PC-3 (cell line): ENCODE measurements at regions not wholly inside any gene's neighbourhood (a gene's known extent, or its start where the extent isn't known, plus 50 kb on each side); places are given as distances from the start of the nearest gene placed in this dataset.
"Not testable (repeated sequence)": the region's sequence is repeated elsewhere in the genome, so short reads cannot be mapped to it uniquely, and the experiment has no call there.

ENCODE experiments used
- ATAC-seq: fragments of 200-7000 bp; cut with Tn5 transposase; 2 replicates; pipeline ENCODE4 v1.9.1; 2020; ENCODE audit warnings: mild to moderate bottlenecking, moderate library complexity
- BruUV-seq: library from RNA; stranded (reverse); fragments of 400-500 nt; replicated peaks from 2 replicates; lab custom pipeline; 2021; lab: Mats Ljungman, UMichigan
- CTCF ChIA-PET: fragments of 300-600 bp; sonication (Branson Sonifier 250); formaldehyde crosslinking; loops from one replicate; lab custom pipeline; 2022; ENCODE audit warnings: antibody characterized with exemption; lab: Charles Lee
- POLR2A ChIA-PET: fragments of 300-600 bp; sonication (Branson Sonifier 250); formaldehyde crosslinking; loops from one replicate; lab custom pipeline; 2022; ENCODE audit warnings: antibody characterized with exemption; ENCODE audit not compliant: unreplicated experiment; lab: Charles Lee
- DNase-seq: peaks from one replicate; pipeline ENCODE4 v3.0.0-alpha.2; 2015
- H2AFZ ChIP-seq: fragments of 300-600 bp; sonication (generic); 2 replicates; pipeline ENCODE4 v1.6.0; 2016; ENCODE audit warnings: antibody characterized with exemption, low read length
- H3F3A ChIP-seq: fragments of 300-600 bp; sonication (generic); one replicate; pipeline ENCODE4 v1.6.0; 2017; ENCODE audit warnings: antibody characterized with exemption, low read length, control low read depth, mild to moderate bottlenecking; ENCODE audit not compliant: unreplicated experiment
- H3K27ac ChIP-seq: fragments of 300-600 bp; sonication (generic); 2 replicates; pipeline ENCODE4 v1.5.1; 2016; ENCODE audit warnings: mild to moderate bottlenecking, low read length
- H3K27me3 ChIP-seq: fragments of 300-600 bp; sonication (generic); 2 replicates; pipeline ENCODE4 v1.6.1; 2016; ENCODE audit warnings: low read length, mixed read lengths
- H3K36me3 ChIP-seq: fragments of 300-600 bp; sonication (generic); 2 replicates; pipeline ENCODE4 v1.6.1; 2016; ENCODE audit warnings: low read depth, mixed run types, low read length, mixed read lengths
- H3K4me1 ChIP-seq: fragments of 300-600 bp; sonication (generic); 2 replicates; pipeline ENCODE4 v1.5.1; 2016; ENCODE audit warnings: low read length; ENCODE audit not compliant: insufficient read depth
- H3K4me2 ChIP-seq: fragments of 300-600 bp; sonication (generic); 2 replicates; pipeline ENCODE4 v1.6.0; 2016; ENCODE audit warnings: low read length
- H3K4me3 ChIP-seq: fragments of 300-600 bp; sonication (generic); 2 replicates; pipeline ENCODE4 v1.5.1; 2016; ENCODE audit warnings: mild to moderate bottlenecking, low read length, mixed read lengths
- H3K79me2 ChIP-seq: fragments of 300-600 bp; sonication (generic); 2 replicates; pipeline ENCODE4 v1.6.1; 2017; ENCODE audit warnings: low read length, mixed read lengths
- H3K9ac ChIP-seq: fragments of 300-600 bp; sonication (generic); 2 replicates; pipeline ENCODE4 v1.6.0; 2016; ENCODE audit warnings: mild to moderate bottlenecking, low read length
- H3K9me2 ChIP-seq: fragments of 300-600 bp; sonication (generic); replicated peaks from 2 replicates; pipeline ENCODE4 v1.6.1; 2016; ENCODE audit warnings: mixed run types, low read length, mixed read lengths
- H3K9me3 ChIP-seq: fragments of 300-600 bp; sonication (generic); 2 replicates; pipeline ENCODE4 v1.6.1; 2016; ENCODE audit warnings: low read length, mixed read lengths
- H4K20me1 ChIP-seq: fragments of 300-600 bp; sonication (generic); 2 replicates; pipeline ENCODE4 v1.6.1; 2016; ENCODE audit warnings: low read length, mixed read lengths
- EZH2 ChIP-seq: fragments of 300-600 bp; sonication (generic); IDR thresholded peaks from one replicate; pipeline ENCODE4 v1.6.1; 2017; ENCODE audit warnings: antibody characterized with exemption, mild to moderate bottlenecking, low read length; ENCODE audit not compliant: unreplicated experiment
- EZH2phosphoT487 ChIP-seq: fragments of 300-600 bp; sonication (generic); IDR thresholded peaks from 2 replicates; pipeline ENCODE4 v1.6.1; 2018; ENCODE audit warnings: mild to moderate bottlenecking, antibody characterized with exemption, low read length, borderline replicate concordance
- intact Hi-C: fragments of 100-400 bp; cut with micrococcal nuclease; formaldehyde crosslinking; loops from 2 replicates; pipeline ENCODE4 v1.9.0; 2023
- TF ChIP-seq, protein P1 (sequence below): fragments of 300-600 bp; sonication (generic); conservative IDR thresholded peaks from 2 replicates; pipeline ENCODE4 v1.5.1; 2017; ENCODE audit warnings: antibody characterized with exemption, low read depth, mild to moderate bottlenecking, low read length

DNA sequence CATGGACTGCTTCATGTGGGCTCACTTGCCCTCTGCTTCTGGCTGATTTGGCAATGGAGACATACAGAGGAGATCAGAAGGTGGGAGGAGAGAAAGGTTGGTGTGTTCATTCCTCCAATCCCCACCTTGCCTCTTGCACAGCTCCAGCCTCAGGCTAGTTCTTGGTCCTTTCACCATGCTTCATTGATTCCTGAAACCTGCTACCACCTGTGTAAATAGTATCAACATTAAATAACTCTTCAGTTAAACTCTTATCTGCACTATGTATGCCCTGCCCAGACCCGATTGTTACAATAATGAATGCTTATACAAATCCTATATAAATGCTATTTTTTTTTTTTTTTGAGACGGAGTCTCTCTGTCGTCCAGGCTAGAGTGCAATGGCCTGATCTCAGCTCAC lies 174.5 kb downstream of the CD83 start:
- TF ChIP-seq EZH2 (no peak), EZH2phosphoT487 (no peak)
- TF ChIP-seq, protein P1, sequence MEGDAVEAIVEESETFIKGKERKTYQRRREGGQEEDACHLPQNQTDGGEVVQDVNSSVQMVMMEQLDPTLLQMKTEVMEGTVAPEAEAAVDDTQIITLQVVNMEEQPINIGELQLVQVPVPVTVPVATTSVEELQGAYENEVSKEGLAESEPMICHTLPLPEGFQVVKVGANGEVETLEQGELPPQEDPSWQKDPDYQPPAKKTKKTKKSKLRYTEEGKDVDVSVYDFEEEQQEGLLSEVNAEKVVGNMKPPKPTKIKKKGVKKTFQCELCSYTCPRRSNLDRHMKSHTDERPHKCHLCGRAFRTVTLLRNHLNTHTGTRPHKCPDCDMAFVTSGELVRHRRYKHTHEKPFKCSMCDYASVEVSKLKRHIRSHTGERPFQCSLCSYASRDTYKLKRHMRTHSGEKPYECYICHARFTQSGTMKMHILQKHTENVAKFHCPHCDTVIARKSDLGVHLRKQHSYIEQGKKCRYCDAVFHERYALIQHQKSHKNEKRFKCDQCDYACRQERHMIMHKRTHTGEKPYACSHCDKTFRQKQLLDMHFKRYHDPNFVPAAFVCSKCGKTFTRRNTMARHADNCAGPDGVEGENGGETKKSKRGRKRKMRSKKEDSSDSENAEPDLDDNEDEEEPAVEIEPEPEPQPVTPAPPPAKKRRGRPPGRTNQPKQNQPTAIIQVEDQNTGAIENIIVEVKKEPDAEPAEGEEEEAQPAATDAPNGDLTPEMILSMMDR, result no peak
- H3K4me2 ChIP-seq, result no peak overlapping the region
- no peaks in the 10 kb centered on the region for H4K20me1 ChIP-seq
- H3K36me3 ChIP-seq, result no peaks in the 10 kb centered on the region
- no peak overlapping the region for H3K27ac ChIP-seq
- no peak overlapping the region for H2AFZ ChIP-seq
- ChIA-PET POLR2A (no interaction called here), CTCF (no interaction called here)
- H3K9ac ChIP-seq, result no peak overlapping the region
- H3K9me2 ChIP-seq, result no peaks in the 10 kb centered on the region
- no peaks in the 10 kb centered on the region for H3K27me3 ChIP-seq
- ATAC-seq (no peak; the same call in 1 of the 2 replicates), DNase-seq (peak; percentile 43)
- no TSS peak for BruUV-seq
- peaks cover 8% of the 10 kb centered on the region for H3K4me1 ChIP-seq
- H3F3A ChIP-seq, result no peaks in the 10 kb centered on the region
- intact Hi-C loops, result no loop called here
- no peak overlapping the region for H3K4me3 ChIP-seq
- no peaks in the 10 kb centered on the region for H3K79me2 ChIP-seq
- H3K9me3 ChIP-seq, result no peaks in the 10 kb centered on the region

DNA sequence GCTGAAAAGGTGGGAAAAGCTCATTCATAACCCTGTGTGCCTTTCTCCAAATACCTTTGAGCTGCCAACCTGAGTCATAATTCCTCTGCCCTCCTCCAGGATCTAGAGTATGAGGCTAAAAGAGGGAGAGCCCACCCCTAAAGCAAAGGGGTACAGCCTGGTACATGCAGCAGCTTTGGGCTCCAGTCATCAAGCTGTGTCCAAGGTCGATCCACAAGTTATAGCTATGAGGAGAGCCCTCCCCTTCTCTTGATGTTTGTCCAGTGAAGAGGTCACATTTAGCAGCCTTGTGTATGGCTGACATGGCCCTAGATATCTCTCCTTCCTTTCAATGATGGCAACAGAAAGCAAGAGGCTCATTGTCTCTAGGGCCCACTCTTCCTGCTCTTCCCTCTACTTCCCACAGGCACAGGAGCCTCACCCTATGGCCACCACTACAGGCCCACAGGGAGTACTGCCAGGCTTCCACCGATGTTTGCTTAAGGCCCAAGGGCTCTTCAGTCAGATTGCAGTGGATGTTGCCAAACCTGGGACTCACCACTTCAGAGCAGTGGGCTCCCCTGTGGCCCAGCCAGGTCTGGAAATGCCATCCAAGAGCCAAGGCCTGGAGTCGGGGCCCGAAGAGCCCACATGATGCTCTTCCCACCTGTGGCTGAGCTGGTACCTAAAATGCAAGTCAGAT lies 176.8 kb downstream of the CD83 start:
- H3K27ac ChIP-seq, result no peak overlapping the region
- intact Hi-C loops, result no loop called here
- ChIA-PET CTCF (no interaction called here), POLR2A (no interaction called here)
- TF ChIP-seq, protein P1, result no peak
- TF ChIP-seq EZH2phosphoT487 (no peak), EZH2 (no peak)
- H3K9me2 ChIP-seq, result no peaks in the 10 kb centered on the region
- ATAC-seq, result no peak
- H3F3A ChIP-seq, result no peaks in the 10 kb centered on the region
- no peaks in the 10 kb centered on the region for H3K79me2 ChIP-seq
- H2AFZ ChIP-seq, result no peak overlapping the region
- no peaks in the 10 kb centered on the region for H3K27me3 ChIP-seq
- no peak for DNase-seq
- no peak overlapping the region for H3K9ac ChIP-seq
- H3K4me3 ChIP-seq, result no peak overlapping the region
- H3K4me1 ChIP-seq, result peaks cover 5% of the 10 kb centered on the region
- H3K36me3 ChIP-seq, result no peaks in the 10 kb centered on the region
- H3K4me2 ChIP-seq, result no peak overlapping the region
- BruUV-seq, result no TSS peak
- no peaks in the 10 kb centered on the region for H3K9me3 ChIP-seq
- no peaks in the 10 kb centered on the region for H4K20me1 ChIP-seq

DNA sequence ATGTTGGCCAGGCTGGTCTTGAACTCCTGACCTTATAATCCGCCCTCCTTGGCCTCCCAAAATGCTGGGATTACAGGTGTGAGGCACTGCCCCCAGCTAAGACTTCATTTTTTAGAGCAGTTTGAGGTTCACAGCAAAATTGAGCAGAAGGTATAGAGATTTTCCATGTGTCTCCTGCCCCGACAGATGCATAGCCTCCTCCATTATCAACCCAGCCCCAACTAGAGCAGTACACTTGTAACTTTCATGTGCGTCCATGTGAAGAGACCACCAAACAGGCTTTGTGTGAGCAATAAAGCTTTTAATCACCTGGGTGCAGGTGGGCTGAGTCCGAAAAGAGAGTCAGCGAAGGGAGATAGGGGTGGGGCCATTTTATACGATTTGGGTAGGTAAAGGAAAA lies 179.1 kb downstream of the CD83 start:
- intact Hi-C loops, H3F3A ChIP-seq, H3K9ac ChIP-seq, CTCF ChIA-PET, DNase-seq, H3K79me2 ChIP-seq, H3K27ac ChIP-seq, H3K9me3 ChIP-seq, H4K20me1 ChIP-seq, H3K4me2 ChIP-seq, H3K36me3 ChIP-seq, H2AFZ ChIP-seq, H3K9me2 ChIP-seq, POLR2A ChIA-PET, BruUV-seq, H3K4me1 ChIP-seq, H3K27me3 ChIP-seq, H3K4me3 ChIP-seq, ATAC-seq: not testable (repeated sequence)

DNA sequence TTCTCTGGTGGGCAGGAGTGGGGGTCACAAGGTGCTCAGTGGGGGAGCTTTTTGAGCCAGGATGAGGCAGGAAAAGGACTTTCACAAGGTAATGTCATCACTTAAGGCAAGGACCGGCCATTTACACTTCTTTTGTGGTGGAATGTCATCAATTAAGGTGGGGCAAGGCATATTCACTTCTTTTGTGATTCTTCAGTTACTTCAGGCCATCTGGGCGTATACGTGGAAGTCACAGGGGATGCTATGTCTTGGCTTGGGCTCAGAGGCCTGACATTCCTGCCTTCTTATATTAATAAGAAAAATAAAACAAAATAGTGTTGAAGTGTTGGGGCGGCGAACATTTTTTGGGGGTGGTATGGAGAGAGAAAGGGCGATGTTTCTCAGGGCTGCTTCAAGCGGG lies 179.5 kb downstream of the CD83 start:
- H3K79me2 ChIP-seq, DNase-seq, H3K9me2 ChIP-seq, H3K9ac ChIP-seq, H3K4me3 ChIP-seq, BruUV-seq, ATAC-seq, CTCF ChIA-PET, H3K27ac ChIP-seq, H3K4me2 ChIP-seq, POLR2A ChIA-PET, H3F3A ChIP-seq, H3K27me3 ChIP-seq, H3K36me3 ChIP-seq, intact Hi-C loops, H3K4me1 ChIP-seq, H4K20me1 ChIP-seq, H2AFZ ChIP-seq, H3K9me3 ChIP-seq: not testable (repeated sequence)

DNA sequence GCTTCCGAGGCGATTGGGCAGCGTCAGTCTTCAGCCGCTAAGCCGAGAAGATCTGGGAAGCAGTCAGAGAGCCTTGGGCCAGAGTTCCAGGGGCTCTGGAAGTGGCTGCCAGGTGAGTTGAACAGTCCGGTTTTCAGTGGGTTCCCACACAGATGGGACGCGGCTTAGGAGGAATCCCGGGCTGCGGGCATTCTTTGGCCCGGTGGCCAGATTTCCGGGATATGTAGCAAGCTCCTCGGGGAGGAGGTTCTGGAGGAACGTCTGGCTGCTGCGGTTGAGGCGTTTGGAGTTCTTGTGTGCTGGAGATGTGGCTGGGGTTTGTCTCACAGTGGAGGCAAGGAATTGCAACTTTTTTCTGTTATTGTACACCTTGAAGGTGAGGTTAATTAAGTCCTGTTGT lies 182.6 kb downstream of the CD83 start:
- H4K20me1 ChIP-seq, H3K79me2 ChIP-seq, DNase-seq, H3K4me1 ChIP-seq, H3K27ac ChIP-seq, POLR2A ChIA-PET, H3K9me3 ChIP-seq, intact Hi-C loops, H3F3A ChIP-seq, H3K27me3 ChIP-seq, H3K9ac ChIP-seq, BruUV-seq, H3K4me2 ChIP-seq, H3K4me3 ChIP-seq, H2AFZ ChIP-seq, CTCF ChIA-PET, ATAC-seq, H3K9me2 ChIP-seq, H3K36me3 ChIP-seq: not testable (repeated sequence)
